H9 (cell line): ENCODE measurements at regions not wholly inside any gene's neighbourhood (a gene's known extent, or its start where the extent isn't known, plus 50 kb on each side); places are given as distances from the start of the nearest gene placed in this dataset.

Experiments used
- DNase-seq: peaks from one replicate; pipeline ENCODE4 v3.0.0-alpha.2; 2017
- H2AFZ ChIP-seq: one replicate; pipeline ENCODE4 v1.6.1; 2013; ENCODE audit warnings: mild to moderate bottlenecking, low read length, control low read depth, moderate library complexity
- H2AK5ac ChIP-seq: 2 replicates; pipeline ENCODE4 v1.6.1; 2013; ENCODE audit warnings: low read length, control low read depth, mixed read lengths; ENCODE audit not compliant: insufficient read length
- H2BK120ac ChIP-seq: one replicate; pipeline ENCODE4 v1.6.1; 2013; ENCODE audit warnings: low read depth, mild to moderate bottlenecking, low read length, control low read depth, inconsistent platforms; ENCODE audit not compliant: poor library complexity, severe bottlenecking
- H2BK12ac ChIP-seq: 2 replicates; pipeline ENCODE4 v1.6.1; 2013; ENCODE audit warnings: low read length, control low read depth, mixed read lengths, low read depth; ENCODE audit not compliant: insufficient read length
- H2BK15ac ChIP-seq: 2 replicates; pipeline ENCODE4 v1.6.1; 2013; ENCODE audit warnings: low read depth, low read length, control low read depth
- H2BK20ac ChIP-seq: one replicate; pipeline ENCODE4 v1.6.1; 2013; ENCODE audit warnings: low read depth, mild to moderate bottlenecking, low read length, control low read depth, inconsistent platforms; ENCODE audit not compliant: poor library complexity, severe bottlenecking
- H2BK5ac ChIP-seq: 2 replicates; pipeline ENCODE4 v1.6.1; 2013; ENCODE audit warnings: low read length, control low read depth, mixed read lengths; ENCODE audit not compliant: insufficient read length
- H3K14ac ChIP-seq: 2 replicates; pipeline ENCODE4 v1.6.1; 2013; ENCODE audit warnings: low read length, control low read depth; ENCODE audit not compliant: insufficient read depth
- H3K18ac ChIP-seq: 2 replicates; pipeline ENCODE4 v1.6.1; 2013; ENCODE audit warnings: low read depth, mild to moderate bottlenecking, mixed read lengths, low read length, control low read depth; ENCODE audit not compliant: insufficient read length
- H3K23ac ChIP-seq: 2 replicates; pipeline ENCODE4 v1.6.1; 2013; ENCODE audit warnings: low read length, control low read depth, mixed read lengths, low read depth; ENCODE audit not compliant: insufficient read length
- H3K23me2 ChIP-seq: 2 replicates; pipeline ENCODE4 v1.6.1; 2013; ENCODE audit warnings: low read depth, mild to moderate bottlenecking, mixed read lengths, low read length, control low read depth; ENCODE audit not compliant: insufficient read length, poor library complexity, severe bottlenecking
- H3K27ac ChIP-seq: 2 replicates; pipeline ENCODE4 v1.5.1; 2013; ENCODE audit warnings: low read length, control low read depth, mixed read lengths, low read depth; ENCODE audit not compliant: insufficient read length
- H3K27me3 ChIP-seq: 2 replicates; pipeline ENCODE4 v1.6.1; 2013; ENCODE audit warnings: low read length, control low read depth, inconsistent platforms; ENCODE audit not compliant: insufficient read depth
- H3K4ac ChIP-seq: 2 replicates; pipeline ENCODE4 v1.6.1; 2013; ENCODE audit warnings: low read depth, mild to moderate bottlenecking, control low read depth, inconsistent platforms, low read length, moderate library complexity
- H3K4me1 ChIP-seq: 2 replicates; pipeline ENCODE4 v1.6.1; 2013; ENCODE audit warnings: low read length, control low read depth, inconsistent platforms; ENCODE audit not compliant: insufficient read depth
- H3K4me2 ChIP-seq: 2 replicates; pipeline ENCODE4 v1.6.1; 2013; ENCODE audit warnings: low read length, control low read depth, mixed read lengths; ENCODE audit not compliant: insufficient read length, insufficient read depth
- H3K56ac ChIP-seq: 2 replicates; pipeline ENCODE4 v1.6.1; 2013; ENCODE audit warnings: low read depth, mild to moderate bottlenecking, mixed read lengths, low read length, control low read depth; ENCODE audit not compliant: insufficient read length
- H3K79me1 ChIP-seq: 2 replicates; pipeline ENCODE4 v1.6.1; 2013; ENCODE audit warnings: low read depth, mild to moderate bottlenecking, moderate library complexity, low read length, control low read depth, inconsistent platforms; ENCODE audit not compliant: insufficient read depth, poor library complexity, severe bottlenecking
- H3K79me2 ChIP-seq: 2 replicates; pipeline ENCODE4 v1.6.1; 2013; ENCODE audit warnings: low read length, control low read depth, inconsistent platforms; ENCODE audit not compliant: insufficient read depth
- H3K9ac ChIP-seq: 2 replicates; pipeline ENCODE4 v1.6.1; 2013; ENCODE audit warnings: low read length, control low read depth, mixed read lengths; ENCODE audit not compliant: insufficient read length; ENCODE audit errors: extremely low read depth
- H3K9me3 ChIP-seq: one replicate; pipeline ENCODE4 v1.6.1; 2013; ENCODE audit warnings: low read depth, low read length, inconsistent platforms; ENCODE audit not compliant: control insufficient read depth
- H3T11ph ChIP-seq: one replicate; pipeline ENCODE4 v1.6.1; 2013; ENCODE audit warnings: mild to moderate bottlenecking, low read length, control low read depth, inconsistent platforms
- H4K20me1 ChIP-seq: one replicate; pipeline ENCODE4 v1.6.1; 2013; ENCODE audit not compliant: control insufficient read depth, insufficient read length, insufficient read depth
- H4K5ac ChIP-seq: 2 replicates; pipeline ENCODE4 v1.6.1; 2013; ENCODE audit warnings: low read depth, mild to moderate bottlenecking, mixed read lengths, low read length, control low read depth; ENCODE audit not compliant: insufficient read length
- H4K8ac ChIP-seq: replicated peaks from 2 replicates; pipeline ENCODE4 v1.6.1; 2013; ENCODE audit warnings: low read length, control low read depth, mixed read lengths, low read depth; ENCODE audit not compliant: insufficient read length
- H4K91ac ChIP-seq: 2 replicates; pipeline ENCODE4 v1.6.1; 2013; ENCODE audit warnings: low read depth, mild to moderate bottlenecking, moderate library complexity, mixed read lengths, low read length, control low read depth; ENCODE audit not compliant: insufficient read length
- H3K27ac Mint-ChIP-seq, 3 experiments: 2 replicates in 2 of 3; 3 replicates in 1 of 3; pipeline ENCODE4 v1.8.0; 2020 to 2021; ENCODE audit warnings: mixed read lengths in 3 of 3, mild to moderate bottlenecking in 1 of 3, moderate library complexity in 1 of 3
- H3K27me3 Mint-ChIP-seq: 2 replicates; pipeline ENCODE4 v1.8.0; 2021; ENCODE audit warnings: low read depth, mild to moderate bottlenecking, moderate library complexity, mixed read lengths
- H3K36me3 Mint-ChIP-seq, 3 experiments: 2 replicates in 2 of 3; 3 replicates in 1 of 3; pipeline ENCODE4 v1.8.0; 2020 to 2021; ENCODE audit warnings: low read depth in 3 of 3, mixed read lengths in 3 of 3; ENCODE audit not compliant: insufficient read depth in 1 of 3
- H3K4me1 Mint-ChIP-seq, 2 experiments: 2 replicates each; pipeline ENCODE4 v1.8.0; 2020; ENCODE audit warnings: mixed read lengths in 2 of 2
- H3K4me3 Mint-ChIP-seq, 2 experiments: 2 replicates in 1 of 2; 3 replicates in 1 of 2; pipeline ENCODE4 v1.8.0; 2020 to 2021; ENCODE audit warnings: mild to moderate bottlenecking in 2 of 2, mixed read lengths in 2 of 2, moderate library complexity in 1 of 2
- H3K9me3 Mint-ChIP-seq, 2 experiments: 2 replicates in 1 of 2; 3 replicates in 1 of 2; pipeline ENCODE4 v1.8.0; 2020; ENCODE audit warnings: mild to moderate bottlenecking in 2 of 2, mixed read lengths in 2 of 2, moderate library complexity in 1 of 2
- CTCF ChIP-seq: fragments of 200-600 bp; sonication (generic); conservative IDR thresholded peaks from 3 replicates; pipeline ENCODE4 v1.8.0; 2021; ENCODE audit warnings: antibody characterized with exemption, mild to moderate bottlenecking
- WGBS: extraction: QIAGEN DNeasy Blood & Tissue Kit; methylation state at CpG from one replicate; pipeline ENCODE4 v1.1.7; 2013; ENCODE audit warnings: missing lambda C conversion rate, low lambda C conversion rate, mixed read lengths; ENCODE audit not compliant: insufficient read length; ENCODE audit errors: extremely low coverage; 5-methylcytosine and 5-hydroxymethylcytosine counted together

GRCh38 chr4:156255230-156256007 lies 301.8 kb upstream of the CTSO start:
- Histone ChIP-seq H3K23me2 (no peaks in the 10 kb centered on the region), H3K79me2 (no peaks in the 10 kb centered on the region), H3K79me1 (no peaks in the 10 kb centered on the region), H3K4ac (no peak overlapping the region), H3K14ac (no peak overlapping the region), H3K23ac (no peak overlapping the region), H4K5ac (no peak overlapping the region), H4K20me1 (no peaks in the 10 kb centered on the region), H3K56ac (no peak overlapping the region), H2BK120ac (no peak overlapping the region), H3K9me3 (no peaks in the 10 kb centered on the region), H2BK15ac (no peak overlapping the region), H2AK5ac (no peak overlapping the region), H3K9ac (no peak overlapping the region), H4K8ac (no peak overlapping the region), H3K18ac (no peak overlapping the region), H2BK12ac (no peak overlapping the region), H3K4me1 (no peaks in the 10 kb centered on the region), H4K91ac (no peak overlapping the region), H3K27ac (no peak overlapping the region), H2BK5ac (no peak overlapping the region), H3K4me2 (no peak overlapping the region), H3K27me3 (no peaks in the 10 kb centered on the region), H2BK20ac (no peak overlapping the region), H3T11ph (no peak overlapping the region), H2AFZ (no peak overlapping the region)
- Mint-ChIP-seq H3K36me3 (no peaks in the 10 kb centered on the region), H3K27ac (no peak overlapping the region), H3K9me3 (no peaks in the 10 kb centered on the region), H3K4me3 (no peak overlapping the region), H3K27me3 (no peaks in the 10 kb centered on the region), H3K4me1 (no peaks in the 10 kb centered on the region)
- no peak for DNase-seq
- TF ChIP-seq CTCF = no peak
- no CpG with 5 or more reads among the region's 5 CpGs for WGBS
